Activated CD4-positive, alpha-beta T cell treated with anti-CD3 and anti-CD28 coated beads for 36 hours (primary cell): ENCODE measurements at regions not wholly inside any gene's neighbourhood (a gene's known extent, or its start where the extent isn't known, plus 50 kb on each side); places are given as distances from the start of the nearest gene placed in this dataset.

ENCODE experiments used
- ATAC-seq: fragments of 200-7000 bp; cut with Tn5 transposase; one replicate; pipeline ENCODE4 v1.10.0; 2021; ENCODE audit warnings: mild to moderate bottlenecking, moderate library complexity
- CTCF ChIA-PET: fragments of 350-600 bp; sonication (Branson Sonifier 250); formaldehyde crosslinking; loops from one replicate; lab custom pipeline; 2021; ENCODE audit warnings: antibody characterized with exemption; lab: Charles Lee
- POLR2A ChIA-PET: fragments of 350-600 bp; sonication (Branson Sonifier 250); formaldehyde crosslinking; loops from one replicate; lab custom pipeline; 2021; ENCODE audit warnings: antibody characterized with exemption, inconsistent platforms; lab: Charles Lee
- DNase-seq: peaks from one replicate; pipeline ENCODE4 v3.0.0-alpha.2; 2020
- H3K27ac Mint-ChIP-seq: one replicate; pipeline ENCODE4 v1.8.0; 2021; ENCODE audit warnings: mixed read lengths
- H3K27me3 Mint-ChIP-seq: one replicate; pipeline ENCODE4 v1.8.0; 2021; ENCODE audit warnings: mixed read lengths
- H3K36me3 Mint-ChIP-seq: one replicate; pipeline ENCODE4 v1.8.0; 2021; ENCODE audit warnings: low read depth, mixed read lengths
- H3K4me1 Mint-ChIP-seq: one replicate; pipeline ENCODE4 v1.8.0; 2021; ENCODE audit warnings: mixed read lengths
- H3K4me3 Mint-ChIP-seq: one replicate; pipeline ENCODE4 v1.8.0; 2021; ENCODE audit warnings: mild to moderate bottlenecking, moderate library complexity, mixed read lengths
- H3K9me3 Mint-ChIP-seq: one replicate; pipeline ENCODE4 v1.8.0; 2021; ENCODE audit warnings: low read depth, mixed read lengths
- intact Hi-C, 2 experiments: fragments of 100-400 bp; cut with DNase I in 1 of 2; cut with micrococcal nuclease in 1 of 2; formaldehyde crosslinking; loops; one replicate each; pipeline versions ENCODE4 v1.14.2 to v1.15.1; 2022 to 2024; cut with DNase I, micrococcal nuclease

GRCh38 chr3:46146548-46146947 lies 61.6 kb downstream of the CCR1 start:
- no peak for ATAC-seq
- no peak for DNase-seq
- ChIA-PET CTCF (interaction anchor here (0.6 kb wide), 1 partner anchor 120 kb away, joined by 3 read pairs; no protein-coding TSS in a partner anchor), POLR2A (no interaction called here)
- H3K4me3 Mint-ChIP-seq = no peak overlapping the region
- peaks cover 5% of the 10 kb centered on the region for H3K4me1 Mint-ChIP-seq
- no peaks in the 10 kb centered on the region for H3K36me3 Mint-ChIP-seq
- H3K27me3 Mint-ChIP-seq = no peaks in the 10 kb centered on the region
- no peak overlapping the region for H3K27ac Mint-ChIP-seq
- H3K9me3 Mint-ChIP-seq = no peaks in the 10 kb centered on the region
- intact Hi-C loops = no loop called here

GRCh38 chr3:46146021-46146420 lies 62.1 kb downstream of the CCR1 start:
- no peaks in the 10 kb centered on the region for H3K27me3 Mint-ChIP-seq
- H3K27ac Mint-ChIP-seq = no peak overlapping the region
- intact Hi-C loops = no loop called here
- H3K4me3 Mint-ChIP-seq = no peak overlapping the region
- CTCF ChIA-PET = no interaction called here
- H3K9me3 Mint-ChIP-seq = no peaks in the 10 kb centered on the region
- POLR2A ChIA-PET = no interaction called here
- DNase-seq (no peak), ATAC-seq (no peak)
- H3K4me1 Mint-ChIP-seq = peaks cover 5% of the 10 kb centered on the region
- H3K36me3 Mint-ChIP-seq = no peaks in the 10 kb centered on the region

DNA sequence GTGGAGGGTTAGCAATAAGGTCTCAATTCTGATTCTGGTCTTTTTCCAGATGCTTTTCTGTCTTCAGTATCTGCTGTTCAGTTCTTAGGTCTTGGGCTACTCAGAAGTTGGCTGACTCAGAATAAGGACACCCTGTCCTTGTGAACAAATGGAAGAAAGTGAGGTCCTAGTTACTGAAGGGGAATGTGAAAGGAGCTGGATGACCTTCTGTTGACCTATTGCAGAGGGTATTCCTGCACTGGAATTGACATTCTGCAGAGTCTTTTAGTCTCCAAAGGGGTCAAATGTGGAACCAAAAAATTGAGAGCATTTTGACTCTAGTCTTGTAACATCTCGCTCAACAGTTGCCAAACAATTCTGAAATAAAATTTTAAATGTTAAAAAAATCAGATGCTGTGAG lies 63.0 kb downstream of the CCR1 start:
- no peaks in the 10 kb centered on the region for H3K27me3 Mint-ChIP-seq
- ATAC-seq (no peak), DNase-seq (no peak)
- no peak overlapping the region for H3K27ac Mint-ChIP-seq
- intact Hi-C loops = no loop called here
- H3K36me3 Mint-ChIP-seq = no peaks in the 10 kb centered on the region
- H3K4me1 Mint-ChIP-seq = peaks cover 5% of the 10 kb centered on the region
- no peak overlapping the region for H3K4me3 Mint-ChIP-seq
- ChIA-PET POLR2A (no interaction called here), CTCF (no interaction called here)
- H3K9me3 Mint-ChIP-seq = no peaks in the 10 kb centered on the region

DNA sequence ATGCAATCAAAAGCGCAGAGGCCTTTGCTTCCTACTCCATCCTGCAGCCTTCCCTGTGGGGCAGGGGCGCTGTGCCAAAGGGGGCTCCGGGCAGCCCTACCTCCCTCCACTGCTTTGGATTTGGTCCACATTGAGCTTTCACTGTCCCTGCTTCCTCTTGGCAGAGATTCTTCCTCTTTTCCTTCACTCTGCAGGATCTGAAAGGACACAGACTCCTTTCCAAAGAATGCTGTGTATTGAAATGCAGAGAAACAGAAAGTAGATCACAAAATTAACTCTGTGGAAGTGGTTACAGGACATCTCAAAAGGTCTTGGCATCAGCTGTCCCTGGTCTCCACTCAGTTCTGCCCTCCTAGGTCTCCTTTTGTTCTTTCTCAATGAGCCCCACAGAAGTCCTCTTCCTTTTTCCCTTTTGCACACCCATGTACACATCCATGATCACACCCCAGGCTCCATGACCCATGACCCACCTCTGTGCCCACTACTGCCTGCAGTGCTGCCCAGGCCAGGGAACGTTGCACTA lies 64.1 kb downstream of the CCR1 start:
- Mint-ChIP-seq H3K36me3 (no peaks in the 10 kb centered on the region), H3K4me3 (no peak overlapping the region), H3K4me1 (peaks cover 5% of the 10 kb centered on the region), H3K9me3 (no peaks in the 10 kb centered on the region), H3K27me3 (no peaks in the 10 kb centered on the region), H3K27ac (no peak overlapping the region)
- intact Hi-C loops = no loop called here
- ChIA-PET POLR2A (no interaction called here), CTCF (no interaction called here)
- ATAC-seq = no peak
- DNase-seq = no peak

GRCh38 chr3:46141813-46142212 lies 66.3 kb downstream of the CCR1 start:
- POLR2A ChIA-PET = no interaction called here
- no peak overlapping the region for H3K27ac Mint-ChIP-seq
- DNase-seq = no peak
- H3K4me1 Mint-ChIP-seq = peaks cover 4% of the 10 kb centered on the region
- no peak for ATAC-seq
- intact Hi-C loops = no loop called here
- no peaks in the 10 kb centered on the region for H3K27me3 Mint-ChIP-seq
- CTCF ChIA-PET = no interaction called here
- H3K36me3 Mint-ChIP-seq = no peaks in the 10 kb centered on the region
- no peak overlapping the region for H3K4me3 Mint-ChIP-seq
- no peaks in the 10 kb centered on the region for H3K9me3 Mint-ChIP-seq

- no peaks in the 10 kb centered on the region for H3K27me3 Mint-ChIP-seq
- no peak for ATAC-seq
- CTCF ChIA-PET = no interaction called here
Observed at GRCh38 chr3:46138581-46138980, 69.5 kb downstream of the CCR1 start.

DNA sequence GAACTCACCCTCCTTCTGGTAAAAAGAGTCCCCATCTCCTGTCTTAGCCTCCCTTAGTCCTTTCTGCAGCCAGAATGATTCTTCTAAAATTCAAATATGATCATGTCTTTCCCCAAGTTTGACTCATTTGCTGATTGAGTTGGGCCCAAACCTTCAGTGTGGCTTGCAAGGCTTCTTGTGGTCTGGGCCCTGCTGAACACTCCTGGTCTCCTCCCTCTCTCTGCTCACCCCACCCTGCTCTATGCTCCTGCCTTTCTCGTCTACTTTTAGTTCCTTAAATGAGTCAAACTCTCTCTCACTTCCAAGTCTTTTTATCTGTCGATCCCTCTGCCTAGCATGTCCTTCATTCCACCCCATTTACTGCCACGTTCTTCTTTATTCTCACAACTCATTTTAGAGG lies 72.6 kb downstream of the CCR1 start:
- Mint-ChIP-seq H3K4me3 (no peak overlapping the region), H3K4me1 (no peaks in the 10 kb centered on the region), H3K27me3 (peaks cover 3% of the 10 kb centered on the region), H3K27ac (no peak overlapping the region), H3K36me3 (no peaks in the 10 kb centered on the region), H3K9me3 (no peaks in the 10 kb centered on the region)
- POLR2A ChIA-PET = no interaction called here
- DNase-seq (no peak), ATAC-seq (no peak)
- intact Hi-C loops = no loop called here
- CTCF ChIA-PET = no interaction called here

More at GRCh38 chr3:46138581-46138980, 69.5 kb downstream of the CCR1 start:
- no peaks in the 10 kb centered on the region for H3K36me3 Mint-ChIP-seq
- POLR2A ChIA-PET = no interaction called here
- no peak overlapping the region for H3K4me3 Mint-ChIP-seq
- H3K4me1 Mint-ChIP-seq = no peaks in the 10 kb centered on the region
- H3K27ac Mint-ChIP-seq = no peak overlapping the region
- DNase-seq = no peak
- H3K9me3 Mint-ChIP-seq = no peaks in the 10 kb centered on the region
- intact Hi-C loops = no loop called here

DNA sequence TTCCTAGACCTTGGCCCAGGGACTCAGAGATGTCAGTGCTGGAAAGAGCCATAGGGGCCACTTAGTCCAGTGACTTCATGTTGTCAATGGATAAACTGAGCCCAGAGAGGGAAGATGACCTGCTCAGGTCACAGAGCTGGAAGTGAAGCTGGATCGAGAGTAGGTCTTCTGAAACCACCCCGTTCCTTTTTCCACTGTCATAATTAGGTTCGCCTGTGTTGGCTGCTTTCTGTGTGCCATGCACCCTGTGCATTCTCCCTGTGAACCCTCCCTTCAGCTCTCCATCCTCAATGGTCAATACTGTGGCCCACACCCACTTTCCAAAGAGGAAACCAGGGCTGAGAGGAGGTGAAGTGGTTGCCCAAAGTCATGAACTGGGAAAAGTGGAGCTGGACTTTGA lies 74.8 kb downstream of the CCR1 start:
- intact Hi-C loops = no loop called here
- Mint-ChIP-seq H3K9me3 (no peaks in the 10 kb centered on the region), H3K27ac (no peak overlapping the region), H3K4me3 (no peak overlapping the region), H3K27me3 (peaks cover 4% of the 10 kb centered on the region), H3K36me3 (no peaks in the 10 kb centered on the region), H3K4me1 (peaks cover 14% of the 10 kb centered on the region)
- CTCF ChIA-PET = interaction anchor here (0.6 to 0.7 kb wide), 2 partner anchors 128 to 329 kb away, joined by 3 read pairs; no protein-coding TSS in a partner anchor
- POLR2A ChIA-PET = no interaction called here
- ATAC-seq (no peak), DNase-seq (no peak)

GRCh38 chr3:46132565-46132964 lies 75.5 kb downstream of the CCR1 start:
- POLR2A ChIA-PET = no interaction called here

GRCh38 chr3:46131884-46132450 lies 76.1 kb downstream of the CCR1 start:
- POLR2A ChIA-PET = no interaction called here
- peaks cover 7% of the 10 kb centered on the region for H3K27me3 Mint-ChIP-seq
- no peaks in the 10 kb centered on the region for H3K36me3 Mint-ChIP-seq
- H3K4me3 Mint-ChIP-seq = no peak overlapping the region
- CTCF ChIA-PET = interaction anchor here (0.7 kb wide), 1 partner anchor 173 kb away, joined by 3 read pairs; no protein-coding TSS in a partner anchor
- no peak overlapping the region for H3K27ac Mint-ChIP-seq
- H3K4me1 Mint-ChIP-seq = peaks cover 14% of the 10 kb centered on the region
- no peak for DNase-seq
- no peak for ATAC-seq
- no peaks in the 10 kb centered on the region for H3K9me3 Mint-ChIP-seq
- intact Hi-C loops = no loop called here

More at GRCh38 chr3:46132565-46132964, 75.5 kb downstream of the CCR1 start:
- Mint-ChIP-seq H3K9me3 (no peaks in the 10 kb centered on the region), H3K4me1 (peaks cover 14% of the 10 kb centered on the region), H3K27ac (no peak overlapping the region), H3K27me3 (peaks cover 5% of the 10 kb centered on the region), H3K4me3 (no peak overlapping the region), H3K36me3 (no peaks in the 10 kb centered on the region)
- CTCF ChIA-PET = interaction anchor here (0.7 kb wide), 2 partner anchors 173 to 330 kb away, joined by 3 read pairs; no protein-coding TSS in a partner anchor
- ATAC-seq = no peak
- no peak for DNase-seq
- intact Hi-C loops = no loop called here

- Mint-ChIP-seq H3K36me3 (no peaks in the 10 kb centered on the region), H3K4me1 (peaks cover 14% of the 10 kb centered on the region), H3K27ac (no peak overlapping the region), H3K27me3 (peaks cover 7% of the 10 kb centered on the region), H3K9me3 (no peaks in the 10 kb centered on the region), H3K4me3 (no peak overlapping the region)
- ATAC-seq (no peak), DNase-seq (no peak)
- ChIA-PET POLR2A (no interaction called here), CTCF (interaction anchor here (0.8 kb wide), 1 partner anchor 307 kb away, joined by 3 read pairs; no protein-coding TSS in a partner anchor)
- intact Hi-C loops = no loop called here
Observed at GRCh38 chr3:46130631-46131310, 77.3 kb downstream of the CCR1 start.
